Fibroblast of lung (primary cell): ENCODE measurements at regions not wholly inside any gene's neighbourhood (a gene's known extent, or its start where the extent isn't known, plus 50 kb on each side); places are given as distances from the start of the nearest gene placed in this dataset.

Source experiments
- DNase-seq, 2 donors: peaks; one replicate each; pipeline versions ENCODE4 v3.0.0 to v3.0.0-alpha.2; 2010; ENCODE audit warnings: low read depth in 2 of 2
- H2AFZ ChIP-seq: 2 replicates; pipeline ENCODE4 v1.5.1; 2012; ENCODE audit warnings: low read length, control low read depth, inconsistent platforms
- H3K27ac ChIP-seq: 2 replicates; pipeline ENCODE4 v1.5.1; 2011; ENCODE audit warnings: low read length, control low read depth; ENCODE audit not compliant: insufficient read depth
- H3K27me3 ChIP-seq: 2 replicates; pipeline ENCODE4 v1.5.1; 2011; ENCODE audit warnings: mild to moderate bottlenecking, low read length; ENCODE audit not compliant: control insufficient read depth, insufficient read depth
- H3K36me3 ChIP-seq: 2 replicates; pipeline ENCODE4 v1.5.1; 2011; ENCODE audit warnings: low read length; ENCODE audit not compliant: control insufficient read depth, insufficient read depth
- H3K4me1 ChIP-seq: 2 replicates; pipeline ENCODE4 v1.5.1; 2011; ENCODE audit warnings: low read length; ENCODE audit not compliant: control insufficient read depth, insufficient read depth; ENCODE audit errors: extremely low read depth
- H3K4me2 ChIP-seq: 2 replicates; pipeline ENCODE4 v1.5.1; 2011; ENCODE audit warnings: low read length, control low read depth; ENCODE audit not compliant: insufficient read depth; ENCODE audit errors: extremely low read depth
- H3K4me3 ChIP-seq, 4 experiments: fragments of 200-600 bp in 1 of 4; sonication (generic) in 1 of 4; replicated peaks in 1 of 4; 2 replicates each; pipeline ENCODE4 v1.5.1; 2011 to 2016; ENCODE audit warnings: low read length in 4 of 4, low read depth in 3 of 4, mild to moderate bottlenecking in 3 of 4, control low read depth in 2 of 4, inconsistent platforms in 1 of 4, mixed read lengths in 1 of 4; ENCODE audit not compliant: insufficient read depth in 1 of 4; ENCODE audit errors: control extremely low read depth in 1 of 4
- H3K79me2 ChIP-seq: 2 replicates; pipeline ENCODE4 v1.5.1; 2012; ENCODE audit warnings: mild to moderate bottlenecking, low read length, inconsistent platforms; ENCODE audit not compliant: control insufficient read depth, insufficient read depth
- H3K9ac ChIP-seq: 2 replicates; pipeline ENCODE4 v1.5.1; 2011; ENCODE audit warnings: mild to moderate bottlenecking, low read length, control low read depth; ENCODE audit not compliant: insufficient read depth
- H3K9me3 ChIP-seq: 2 replicates; pipeline ENCODE4 v1.5.1; 2012; ENCODE audit warnings: low read depth, low read length; ENCODE audit not compliant: control insufficient read depth, insufficient read depth
- H4K20me1 ChIP-seq: 2 replicates; pipeline ENCODE4 v1.5.1; 2011; ENCODE audit warnings: low read length; ENCODE audit not compliant: control insufficient read depth, insufficient read depth; ENCODE audit errors: extremely low read depth
- EZH2 ChIP-seq: IDR thresholded peaks from 2 replicates; pipeline ENCODE4 v1.5.1; 2012; ENCODE audit warnings: low read length, control low read depth, mild to moderate bottlenecking; ENCODE audit errors: missing control alignments
- TF ChIP-seq, protein P1 (sequence below), 2 donors: IDR thresholded peaks in 1 of 2; conservative IDR thresholded peaks in 1 of 2; 1 replicate in 1 of 2; 2 replicates in 1 of 2; pipeline ENCODE4 v1.5.1; 2011 to 2012; ENCODE audit warnings: low read length in 2 of 2, control low read depth in 1 of 2, inconsistent platforms in 1 of 2, low read depth in 1 of 2, mild to moderate bottlenecking in 1 of 2

DNA sequence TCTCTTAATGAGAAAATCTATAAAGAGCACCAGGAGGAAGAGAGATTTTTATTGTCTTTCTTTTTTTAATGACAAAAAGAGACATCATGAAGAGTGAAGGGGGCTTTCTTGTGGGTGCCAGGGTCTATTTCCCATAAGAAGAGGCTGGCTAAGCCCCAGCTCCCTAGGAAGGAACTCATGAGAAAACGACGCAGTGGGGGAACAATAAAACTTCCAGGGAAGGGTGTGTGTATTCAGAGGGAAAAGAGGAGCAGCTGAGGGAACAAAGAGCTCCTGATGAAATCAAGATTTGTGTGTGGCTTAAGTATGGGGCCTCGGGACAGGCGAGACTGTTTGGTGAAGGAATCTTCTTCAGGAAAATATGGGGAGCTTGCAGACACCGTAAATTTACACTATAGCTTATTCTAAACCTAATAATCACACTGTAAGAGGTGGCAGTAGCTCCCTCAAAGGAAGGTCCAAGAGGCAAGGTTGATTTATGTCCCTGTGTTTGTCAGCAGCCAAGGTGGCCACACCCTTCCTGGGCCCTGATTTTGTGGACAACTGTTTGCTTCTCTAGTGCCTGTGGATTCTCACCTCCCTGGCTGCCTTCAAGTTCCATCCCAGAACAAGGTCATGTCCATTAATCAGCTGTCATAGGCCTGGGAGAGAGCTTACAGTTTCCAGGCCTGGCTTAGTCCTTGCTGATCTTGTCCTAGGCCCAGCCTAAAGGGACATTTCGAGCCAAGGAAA is 615.7 kb downstream of the INSC start:
- H2AFZ ChIP-seq: no peak overlapping the region
- no peaks in the 10 kb centered on the region for H4K20me1 ChIP-seq
- no peak overlapping the region for H3K9ac ChIP-seq
- no peaks in the 10 kb centered on the region for H3K9me3 ChIP-seq
- no peaks in the 10 kb centered on the region for H3K27me3 ChIP-seq
- H3K36me3 ChIP-seq: no peaks in the 10 kb centered on the region
- TF ChIP-seq, protein P1, sequence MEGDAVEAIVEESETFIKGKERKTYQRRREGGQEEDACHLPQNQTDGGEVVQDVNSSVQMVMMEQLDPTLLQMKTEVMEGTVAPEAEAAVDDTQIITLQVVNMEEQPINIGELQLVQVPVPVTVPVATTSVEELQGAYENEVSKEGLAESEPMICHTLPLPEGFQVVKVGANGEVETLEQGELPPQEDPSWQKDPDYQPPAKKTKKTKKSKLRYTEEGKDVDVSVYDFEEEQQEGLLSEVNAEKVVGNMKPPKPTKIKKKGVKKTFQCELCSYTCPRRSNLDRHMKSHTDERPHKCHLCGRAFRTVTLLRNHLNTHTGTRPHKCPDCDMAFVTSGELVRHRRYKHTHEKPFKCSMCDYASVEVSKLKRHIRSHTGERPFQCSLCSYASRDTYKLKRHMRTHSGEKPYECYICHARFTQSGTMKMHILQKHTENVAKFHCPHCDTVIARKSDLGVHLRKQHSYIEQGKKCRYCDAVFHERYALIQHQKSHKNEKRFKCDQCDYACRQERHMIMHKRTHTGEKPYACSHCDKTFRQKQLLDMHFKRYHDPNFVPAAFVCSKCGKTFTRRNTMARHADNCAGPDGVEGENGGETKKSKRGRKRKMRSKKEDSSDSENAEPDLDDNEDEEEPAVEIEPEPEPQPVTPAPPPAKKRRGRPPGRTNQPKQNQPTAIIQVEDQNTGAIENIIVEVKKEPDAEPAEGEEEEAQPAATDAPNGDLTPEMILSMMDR (conservative IDR thresholded peaks at IDR 0.05 in 1 of 2, IDR thresholded peaks at IDR 0.05 in 1 of 2; ENCODE audit: low read depth in 1 of 2, low read length in 2 of 2): no peak
- TF ChIP-seq EZH2: no peak
- no peak overlapping the region for H3K4me3 ChIP-seq
- H3K4me2 ChIP-seq: no peak overlapping the region
- H3K4me1 ChIP-seq: no peaks in the 10 kb centered on the region
- DNase-seq: no peak
- no peak overlapping the region for H3K27ac ChIP-seq
- no peaks in the 10 kb centered on the region for H3K79me2 ChIP-seq

DNA sequence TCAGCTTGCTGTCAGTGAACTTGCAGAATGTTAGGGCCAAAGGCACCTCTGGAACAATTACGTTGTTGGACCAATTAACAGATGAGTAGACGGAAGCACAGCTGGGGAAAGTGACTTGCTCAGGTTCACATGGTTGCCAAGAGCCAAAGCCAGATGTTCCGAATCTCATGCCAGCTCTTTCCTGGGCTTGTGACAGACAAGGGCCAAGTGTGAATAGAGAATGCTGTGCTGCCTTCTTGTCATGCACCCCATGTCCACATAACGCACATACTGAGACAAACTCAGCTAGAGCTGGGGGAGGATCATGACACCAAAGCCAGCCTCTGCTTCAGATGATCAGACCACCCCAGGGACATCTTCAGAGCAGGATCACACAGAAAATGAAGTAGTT is 616.3 kb downstream of the INSC start:
- TF ChIP-seq, protein P1 (conservative IDR thresholded peaks at IDR 0.05 in 1 of 2, IDR thresholded peaks at IDR 0.05 in 1 of 2; ENCODE audit: low read depth in 1 of 2, low read length in 2 of 2): no peak
- H3K4me2 ChIP-seq: no peak overlapping the region
- H3K4me1 ChIP-seq: no peaks in the 10 kb centered on the region
- H3K27me3 ChIP-seq: no peaks in the 10 kb centered on the region
- H2AFZ ChIP-seq: no peak overlapping the region
- H3K9ac ChIP-seq: no peak overlapping the region
- H3K36me3 ChIP-seq: no peaks in the 10 kb centered on the region
- no peak overlapping the region for H3K4me3 ChIP-seq
- no peak for DNase-seq
- H3K9me3 ChIP-seq: no peaks in the 10 kb centered on the region
- no peaks in the 10 kb centered on the region for H3K79me2 ChIP-seq
- H3K27ac ChIP-seq: no peak overlapping the region
- H4K20me1 ChIP-seq: no peaks in the 10 kb centered on the region

DNA sequence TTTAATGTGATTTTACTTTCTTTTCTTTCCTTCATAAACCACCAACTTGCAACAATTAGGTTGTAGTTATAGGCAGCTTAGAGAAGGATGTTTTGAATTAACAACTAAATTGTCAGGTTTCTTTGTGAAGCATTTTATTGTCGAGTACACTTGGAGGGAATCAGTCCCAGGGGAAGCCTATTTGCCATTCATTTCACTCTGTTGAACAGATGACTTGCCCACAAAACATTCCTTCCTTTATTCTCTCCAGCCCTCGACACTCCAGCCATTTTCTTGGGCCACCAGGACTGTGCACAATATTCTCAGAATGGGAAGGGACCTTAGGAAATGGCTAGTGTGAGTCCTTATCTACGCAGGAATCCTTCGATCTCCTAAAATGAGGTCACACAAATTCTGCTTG is 620.6 kb downstream of the SOX6 start:
- Histone ChIP-seq H3K9ac (no peak overlapping the region), H3K27ac (no peak overlapping the region), H3K4me2 (no peak overlapping the region), H3K36me3 (no peaks in the 10 kb centered on the region), H4K20me1 (no peaks in the 10 kb centered on the region), H3K9me3 (no peaks in the 10 kb centered on the region), H3K27me3 (no peaks in the 10 kb centered on the region), H2AFZ (no peak overlapping the region), H3K4me3 (no peak overlapping the region), H3K79me2 (no peaks in the 10 kb centered on the region), H3K4me1 (no peaks in the 10 kb centered on the region)
- DNase-seq: no peak
- TF ChIP-seq, protein P1 (conservative IDR thresholded peaks at IDR 0.05 in 1 of 2, IDR thresholded peaks at IDR 0.05 in 1 of 2; ENCODE audit: low read depth in 1 of 2, low read length in 2 of 2): no peak
- no peak for TF ChIP-seq EZH2
